Suprapubic skin (tissue), 4 donors: ENCODE measurements at regions not wholly inside any gene's neighbourhood (a gene's known extent, or its start where the extent isn't known, plus 50 kb on each side); places are given as distances from the start of the nearest gene placed in this dataset.

Experiments used
- DNase-seq, 2 donors: peaks; one replicate each; pipeline ENCODE4 v3.0.0-alpha.2; 2019; ENCODE audit warnings: low spot score in 2 of 2
- H3K27ac ChIP-seq: fragments of 200-600 bp; sonication (generic); one replicate; pipeline ENCODE4 v1.5.1; 2019
- H3K27me3 ChIP-seq: fragments of 200-600 bp; sonication (generic); one replicate; pipeline ENCODE4 v1.5.1; 2019
- H3K36me3 ChIP-seq: fragments of 200-600 bp; sonication (generic); one replicate; pipeline ENCODE4 v1.5.1; 2019
- H3K4me1 ChIP-seq: fragments of 200-600 bp; sonication (generic); one replicate; pipeline ENCODE4 v1.5.1; 2019
- H3K4me3 ChIP-seq: fragments of 200-600 bp; sonication (generic); one replicate; pipeline ENCODE4 v1.5.1; 2019; ENCODE audit warnings: mild to moderate bottlenecking
- H3K9me3 ChIP-seq: fragments of 200-600 bp; sonication (generic); one replicate; pipeline ENCODE4 v1.5.1; 2019
- EP300 ChIP-seq: sonication (generic); formaldehyde crosslinking; IDR thresholded peaks from one replicate; pipeline ENCODE4 v1.6.1; 2017; ENCODE audit warnings: antibody characterized with exemption
- POLR2A ChIP-seq, 2 donors: fragments of 450-650 bp; IDR thresholded peaks; one replicate each; pipeline ENCODE4 v1.6.1; 2017; ENCODE audit warnings: antibody characterized with exemption in 2 of 2, mild to moderate bottlenecking in 2 of 2, moderate library complexity in 2 of 2
- POLR2AphosphoS5 ChIP-seq, 3 donors: sonication (generic); formaldehyde crosslinking; IDR thresholded peaks; one replicate each; pipeline ENCODE4 v1.6.1; 2017; ENCODE audit warnings: antibody characterized with exemption in 3 of 3
- WGBS: methylation state at CpG from one replicate; pipeline ENCODE4 v1.1.5; 2018; 5-methylcytosine and 5-hydroxymethylcytosine counted together
- TF ChIP-seq, protein P1 (sequence below), 2 donors: fragments of 200-600 bp in 1 of 2; fragments of 450-650 bp in 1 of 2; sonication (generic) in 1 of 2; IDR thresholded peaks; one replicate each; pipeline ENCODE4 v1.5.1; 2016 to 2019; ENCODE audit warnings: antibody characterized with exemption in 2 of 2, mild to moderate bottlenecking in 1 of 2, moderate library complexity in 1 of 2

DNA sequence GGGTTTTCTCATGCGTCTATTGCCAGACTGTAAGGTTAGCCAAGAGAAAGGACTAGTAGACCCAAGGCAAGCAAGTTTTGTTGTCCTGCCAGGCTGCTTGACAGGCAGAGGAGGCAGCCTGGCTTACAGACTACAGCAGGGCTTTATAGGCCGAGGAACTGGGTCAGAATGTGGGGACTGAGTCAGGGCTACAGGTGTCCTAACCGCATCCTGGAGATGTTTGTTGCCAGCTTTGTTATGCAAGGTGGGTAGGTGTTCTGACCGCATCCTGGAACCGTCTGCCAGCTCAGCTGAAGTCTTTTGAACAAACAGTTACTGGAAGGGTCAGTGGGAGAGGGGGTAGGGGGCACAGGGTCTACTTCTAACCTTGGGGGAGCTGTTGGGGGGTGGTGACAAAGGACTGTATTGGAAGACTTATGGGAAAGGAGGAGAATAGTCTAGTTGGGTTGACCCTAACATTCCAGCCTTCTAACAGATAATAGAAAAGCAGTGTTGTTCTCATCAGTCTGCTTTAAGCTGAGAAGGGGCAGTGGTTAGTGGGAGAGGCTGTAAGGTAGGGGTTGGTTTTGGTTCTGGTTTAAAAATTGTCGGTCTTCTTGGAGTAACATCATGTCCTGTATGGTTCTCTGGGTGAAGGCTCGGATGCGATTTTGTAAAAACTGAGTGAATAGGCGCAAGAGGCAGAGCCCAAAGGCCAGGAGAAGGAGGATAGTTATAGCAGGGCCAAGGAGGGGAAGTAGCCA, 913.8 kb upstream of the SLITRK5 start:
- Histone ChIP-seq H3K9me3 (peaks cover 5% of the 10 kb centered on the region), H3K4me1 (no peaks in the 10 kb centered on the region), H3K27ac (no peak overlapping the region), H3K27me3 (no peaks in the 10 kb centered on the region), H3K4me3 (no peak overlapping the region), H3K36me3 (no peaks in the 10 kb centered on the region)
- DNase-seq: no peak
- TF ChIP-seq, protein P1, sequence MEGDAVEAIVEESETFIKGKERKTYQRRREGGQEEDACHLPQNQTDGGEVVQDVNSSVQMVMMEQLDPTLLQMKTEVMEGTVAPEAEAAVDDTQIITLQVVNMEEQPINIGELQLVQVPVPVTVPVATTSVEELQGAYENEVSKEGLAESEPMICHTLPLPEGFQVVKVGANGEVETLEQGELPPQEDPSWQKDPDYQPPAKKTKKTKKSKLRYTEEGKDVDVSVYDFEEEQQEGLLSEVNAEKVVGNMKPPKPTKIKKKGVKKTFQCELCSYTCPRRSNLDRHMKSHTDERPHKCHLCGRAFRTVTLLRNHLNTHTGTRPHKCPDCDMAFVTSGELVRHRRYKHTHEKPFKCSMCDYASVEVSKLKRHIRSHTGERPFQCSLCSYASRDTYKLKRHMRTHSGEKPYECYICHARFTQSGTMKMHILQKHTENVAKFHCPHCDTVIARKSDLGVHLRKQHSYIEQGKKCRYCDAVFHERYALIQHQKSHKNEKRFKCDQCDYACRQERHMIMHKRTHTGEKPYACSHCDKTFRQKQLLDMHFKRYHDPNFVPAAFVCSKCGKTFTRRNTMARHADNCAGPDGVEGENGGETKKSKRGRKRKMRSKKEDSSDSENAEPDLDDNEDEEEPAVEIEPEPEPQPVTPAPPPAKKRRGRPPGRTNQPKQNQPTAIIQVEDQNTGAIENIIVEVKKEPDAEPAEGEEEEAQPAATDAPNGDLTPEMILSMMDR (IDR thresholded peaks at IDR 0.05): no peak
- no peak for TF ChIP-seq EP300
- 82% methylated on average over 9 of the region's 9 CpGs for WGBS

DNA sequence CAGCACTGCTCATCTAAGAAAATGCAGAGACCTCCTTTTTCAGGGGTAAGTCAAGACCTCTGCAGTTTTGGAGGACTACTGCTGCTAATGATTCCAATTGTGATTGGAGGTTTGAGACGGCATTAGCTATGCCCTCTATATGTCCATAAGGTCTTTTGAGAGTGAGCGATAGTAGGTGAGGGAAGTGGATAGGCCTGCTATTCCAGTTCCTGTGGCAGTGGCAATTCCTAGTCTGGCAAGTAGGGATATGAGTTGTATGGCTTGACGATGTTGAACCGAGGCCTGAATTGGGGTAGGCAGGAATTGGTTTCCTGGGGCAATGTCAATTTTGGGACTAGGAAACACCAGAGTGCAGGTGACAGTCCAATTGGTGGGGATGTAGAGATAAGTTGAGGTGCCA, 913.1 kb upstream of the SLITRK5 start:
- TF ChIP-seq EP300 (no peak), POLR2A (IDR thresholded peaks at IDR 0.05) (no peak)
- no peaks in the 10 kb centered on the region for H3K36me3 ChIP-seq
- H3K27me3 ChIP-seq: no peaks in the 10 kb centered on the region
- WGBS: 50% methylated on average over 4 of the region's 4 CpGs
- H3K9me3 ChIP-seq: peaks cover 5% of the 10 kb centered on the region
- H3K4me3 ChIP-seq: no peak overlapping the region
- H3K27ac ChIP-seq: no peak overlapping the region
- no peaks in the 10 kb centered on the region for H3K4me1 ChIP-seq
- no peak for DNase-seq

DNA sequence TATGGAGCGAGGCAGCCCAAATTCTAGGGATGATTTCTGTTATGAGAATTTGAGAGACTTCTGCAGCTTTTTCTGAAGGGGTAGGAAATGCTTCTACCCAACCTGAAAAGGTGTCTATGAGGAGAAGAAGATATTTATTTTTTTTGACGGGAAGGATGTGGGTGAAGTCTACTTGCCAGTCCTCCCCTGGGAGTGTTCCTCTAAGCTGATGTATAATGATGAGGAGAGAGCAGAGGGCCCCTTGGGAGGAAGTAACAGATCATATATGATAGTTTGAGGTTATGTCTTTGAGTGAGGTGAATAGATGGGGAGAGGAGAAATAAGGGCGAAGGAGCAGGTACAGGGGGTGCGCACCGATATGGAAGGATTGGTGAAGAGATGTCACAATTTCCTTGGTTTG, 910.6 kb upstream of the SLITRK5 start:
- 95% methylated on average over 5 of the region's 5 CpGs for WGBS
- Histone ChIP-seq H3K36me3 (no peaks in the 10 kb centered on the region), H3K27ac (no peak overlapping the region), H3K9me3 (peaks cover 12% of the 10 kb centered on the region), H3K27me3 (no peaks in the 10 kb centered on the region), H3K4me1 (no peaks in the 10 kb centered on the region), H3K4me3 (no peak overlapping the region)
- no peak for DNase-seq
- no peak for TF ChIP-seq EP300

DNA sequence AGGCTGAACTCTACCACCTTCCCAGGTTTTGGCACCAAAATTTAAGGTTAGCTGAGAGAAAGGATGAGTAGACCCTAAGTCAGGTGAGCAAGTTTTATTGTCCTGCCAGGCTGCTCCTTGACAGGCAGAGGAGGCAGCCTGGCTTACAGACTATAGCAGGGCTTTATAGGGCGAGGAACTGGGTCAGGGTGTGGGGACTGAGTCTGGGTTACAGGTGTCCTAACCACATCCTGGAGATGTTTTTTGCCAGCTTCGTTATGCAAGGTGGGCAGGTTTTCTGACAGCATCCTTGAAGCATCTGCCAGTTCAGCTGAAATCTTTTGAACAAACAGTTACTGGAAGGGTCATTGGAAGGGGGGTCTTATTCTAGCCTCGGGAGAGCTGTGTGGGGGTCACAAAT, 905.7 kb upstream of the SLITRK5 start:
- DNase-seq: no peak
- H3K36me3 ChIP-seq: no peaks in the 10 kb centered on the region
- no peak overlapping the region for H3K4me3 ChIP-seq
- TF ChIP-seq, protein P1 (IDR thresholded peaks at IDR 0.05): no peak
- TF ChIP-seq POLR2AphosphoS5 (IDR thresholded peaks at IDR 0.05) (no peak), POLR2A (IDR thresholded peaks at IDR 0.05) (no peak), EP300 (no peak)
- H3K4me1 ChIP-seq: no peaks in the 10 kb centered on the region
- H3K27ac ChIP-seq: no peak overlapping the region
- peaks cover 12% of the 10 kb centered on the region for H3K9me3 ChIP-seq
- 85% methylated on average over 3 of the region's 3 CpGs for WGBS
- H3K27me3 ChIP-seq: no peaks in the 10 kb centered on the region

DNA sequence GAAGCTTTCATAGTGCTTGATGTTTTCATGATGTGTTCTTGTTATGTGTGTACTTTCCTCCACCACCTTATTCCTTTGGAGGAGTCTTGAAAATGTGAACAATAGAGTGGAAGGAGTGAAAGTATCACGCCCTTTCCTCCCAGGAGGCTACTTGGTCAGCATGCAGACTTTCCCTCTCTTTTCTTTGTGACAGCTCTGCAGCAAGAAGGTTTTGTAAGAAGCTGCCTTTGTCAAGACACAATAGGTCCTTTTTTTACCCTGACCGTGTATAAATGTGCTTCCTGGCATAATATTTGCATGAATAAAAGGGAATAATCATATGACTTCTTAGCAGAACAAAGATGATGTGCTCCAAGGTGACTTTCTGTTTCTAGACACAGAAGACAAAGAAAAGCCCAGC, 882.6 kb upstream of the SLITRK5 start:
- TF ChIP-seq POLR2AphosphoS5 (IDR thresholded peaks at IDR 0.05) (no peak), POLR2A (IDR thresholded peaks at IDR 0.05) (no peak), EP300 (no peak)
- TF ChIP-seq, protein P1 (IDR thresholded peaks at IDR 0.05): no peak
- Histone ChIP-seq H3K27ac (no peak overlapping the region), H3K9me3 (peaks cover 5% of the 10 kb centered on the region), H3K27me3 (no peaks in the 10 kb centered on the region), H3K4me3 (no peak overlapping the region), H3K36me3 (no peaks in the 10 kb centered on the region), H3K4me1 (no peaks in the 10 kb centered on the region)
- 50% methylated on average over 2 of the region's 2 CpGs for WGBS
- DNase-seq: no peak

DNA sequence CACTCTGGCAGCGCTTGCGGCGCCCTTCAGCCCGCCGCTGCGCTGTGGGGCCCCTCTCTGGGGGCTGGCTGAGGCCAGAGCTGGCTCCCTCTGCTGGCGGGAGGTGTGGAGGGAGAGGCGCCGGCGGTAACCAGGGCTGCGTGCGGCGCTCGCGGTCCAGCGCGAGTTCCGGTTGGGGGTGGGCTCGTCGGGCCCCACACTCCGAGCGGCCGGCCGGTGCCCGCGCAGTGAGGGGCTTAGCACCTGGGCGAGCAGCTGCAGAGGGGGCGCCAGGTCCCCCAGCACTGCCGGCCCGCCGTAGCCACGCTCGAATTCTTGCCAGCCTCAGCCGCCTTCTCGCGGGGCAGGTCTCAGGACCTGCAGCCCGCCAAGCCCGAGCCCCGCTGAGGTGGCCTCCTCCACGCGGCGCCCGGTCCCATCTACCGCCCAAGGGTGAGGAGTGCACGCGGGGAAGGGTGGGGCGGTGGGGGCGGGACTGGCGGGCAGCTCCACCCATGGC, 879.0 kb upstream of the SLITRK5 start:
- no peak overlapping the region for H3K4me3 ChIP-seq
- H3K9me3 ChIP-seq: peaks cover 5% of the 10 kb centered on the region
- H3K36me3 ChIP-seq: no peaks in the 10 kb centered on the region
- H3K27me3 ChIP-seq: no peaks in the 10 kb centered on the region
- H3K27ac ChIP-seq: no peak overlapping the region
- TF ChIP-seq EP300 (no peak), POLR2AphosphoS5 (IDR thresholded peaks at IDR 0.05) (no peak)
- H3K4me1 ChIP-seq: no peaks in the 10 kb centered on the region
- DNase-seq: peak in 1 of 2 donors; percentile 33
- 96% methylated on average over 21 of the region's 49 CpGs for WGBS

DNA sequence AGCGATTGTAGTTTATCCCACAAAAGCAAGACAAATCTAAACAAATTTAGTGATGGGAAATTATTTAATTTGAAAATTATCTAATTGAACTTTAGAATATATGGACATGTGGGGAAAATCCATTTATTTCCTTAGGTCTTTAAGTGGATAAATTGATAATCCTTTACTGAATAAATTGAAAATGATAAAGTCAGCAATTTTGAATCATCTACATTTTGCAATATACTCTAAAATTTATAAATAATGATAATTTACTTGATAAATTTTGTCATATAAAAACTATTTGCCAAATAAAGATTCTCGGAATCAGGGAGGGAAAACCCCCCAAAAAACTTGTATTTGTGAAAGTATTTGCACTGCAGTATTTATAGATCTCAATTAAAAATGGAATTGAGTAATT, 875.3 kb upstream of the SLITRK5 start:
- no peak for DNase-seq
- H3K27ac ChIP-seq: no peak overlapping the region
- H3K36me3 ChIP-seq: no peaks in the 10 kb centered on the region
- WGBS: 83% methylated on average over 2 of the region's 2 CpGs
- H3K27me3 ChIP-seq: no peaks in the 10 kb centered on the region
- H3K4me1 ChIP-seq: no peaks in the 10 kb centered on the region
- no peak overlapping the region for H3K4me3 ChIP-seq
- H3K9me3 ChIP-seq: peaks cover 5% of the 10 kb centered on the region
- TF ChIP-seq EP300: no peak
- TF ChIP-seq, protein P1 (IDR thresholded peaks at IDR 0.05): no peak
- TF ChIP-seq POLR2A (IDR thresholded peaks at IDR 0.05): no peak
- no peak for TF ChIP-seq POLR2AphosphoS5 (IDR thresholded peaks at IDR 0.05)
